ENCODE measurements at regions not wholly inside any gene's neighbourhood (a gene's known extent, or its start where the extent isn't known, plus 50 kb on each side); places are given as distances from the start of the nearest gene placed in this dataset.

DNA sequence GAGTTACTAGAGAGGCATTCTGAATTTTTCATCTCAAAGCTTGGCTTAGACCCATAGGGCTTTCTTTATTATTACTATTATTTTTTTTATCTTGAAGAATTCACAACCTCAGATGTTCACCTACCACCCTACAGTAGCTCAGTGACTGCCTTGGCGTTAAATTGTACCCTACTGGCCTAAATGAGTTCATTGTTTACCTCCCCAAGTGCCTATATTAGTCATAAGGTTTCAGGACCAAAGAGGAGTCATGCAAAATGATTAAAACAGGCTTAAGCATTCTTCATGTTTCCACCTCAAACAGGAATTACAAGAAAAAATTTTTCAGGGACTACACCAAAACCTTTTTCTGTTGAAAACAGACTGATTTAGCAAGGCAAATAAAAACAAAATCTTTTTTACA lies 751.5 kb downstream of the SQOR start:
- Histone ChIP-seq H3K27ac (ENCODE audit: low read depth, low read length) (no peak overlapping the region), H3K27me3 (ENCODE audit: control insufficient read depth in 5 of 5, insufficient read depth in 4 of 5, low read length in 5 of 5) (peaks cover 0 to 2% (median 0%) of the 10 kb centered on the region in 5 donors), H3K9ac (ENCODE audit: low read length in 5 of 5) (no peak overlapping the region), H3K36me3 (ENCODE audit: control insufficient read depth in 5 of 5, insufficient read depth in 5 of 5, low read length in 5 of 5) (no peaks in the 10 kb centered on the region), H3K4me3 (ENCODE audit: low read depth in 1 of 5, low read length in 5 of 5) (no peak overlapping the region), H3K9me3 (ENCODE audit: control insufficient read depth in 5 of 5, low read length in 5 of 5) (peaks cover 0 to 10% (median 7%) of the 10 kb centered on the region in 5 donors), H3K4me1 (ENCODE audit: control insufficient read depth in 5 of 5, insufficient read depth in 5 of 5, low read length in 5 of 5) (no peaks in the 10 kb centered on the region)

DNA sequence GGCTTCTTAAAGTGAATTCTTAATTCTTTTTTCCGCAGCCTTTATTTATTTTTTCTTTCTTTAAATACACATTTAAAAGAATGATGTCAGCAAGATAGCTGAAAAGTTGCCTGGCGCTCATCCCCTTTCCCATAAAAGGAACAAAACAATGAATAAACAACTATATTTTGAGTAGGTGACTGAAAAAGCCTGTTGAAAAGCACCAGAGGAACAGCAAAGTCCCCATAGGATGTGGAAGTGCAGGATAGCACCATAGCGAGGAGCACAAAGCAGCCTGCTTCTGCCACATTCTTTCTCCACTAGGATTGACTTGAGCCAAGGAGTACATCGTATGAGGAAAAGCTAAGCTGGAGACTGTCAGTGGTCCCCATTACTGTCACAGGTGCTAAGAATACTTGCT lies 754.9 kb downstream of the SQOR start:
- H3K27ac ChIP-seq (ENCODE audit: low read depth, low read length) = no peak overlapping the region
- H3K36me3 ChIP-seq (ENCODE audit: control insufficient read depth in 5 of 5, insufficient read depth in 5 of 5, low read length in 5 of 5) = no peaks in the 10 kb centered on the region
- no peak overlapping the region for H3K4me3 ChIP-seq (ENCODE audit: low read depth in 1 of 5, low read length in 5 of 5)
- H3K27me3 ChIP-seq (ENCODE audit: control insufficient read depth in 5 of 5, insufficient read depth in 4 of 5, low read length in 5 of 5) = peaks cover 0 to 2% (median 0%) of the 10 kb centered on the region in 5 donors
- no peak overlapping the region for H3K9ac ChIP-seq (ENCODE audit: low read length in 5 of 5)
- peaks cover 0 to 10% (median 7%) of the 10 kb centered on the region in 5 donors for H3K9me3 ChIP-seq (ENCODE audit: control insufficient read depth in 5 of 5, low read length in 5 of 5)
- H3K4me1 ChIP-seq (ENCODE audit: control insufficient read depth in 5 of 5, insufficient read depth in 5 of 5, low read length in 5 of 5) = no peaks in the 10 kb centered on the region

DNA sequence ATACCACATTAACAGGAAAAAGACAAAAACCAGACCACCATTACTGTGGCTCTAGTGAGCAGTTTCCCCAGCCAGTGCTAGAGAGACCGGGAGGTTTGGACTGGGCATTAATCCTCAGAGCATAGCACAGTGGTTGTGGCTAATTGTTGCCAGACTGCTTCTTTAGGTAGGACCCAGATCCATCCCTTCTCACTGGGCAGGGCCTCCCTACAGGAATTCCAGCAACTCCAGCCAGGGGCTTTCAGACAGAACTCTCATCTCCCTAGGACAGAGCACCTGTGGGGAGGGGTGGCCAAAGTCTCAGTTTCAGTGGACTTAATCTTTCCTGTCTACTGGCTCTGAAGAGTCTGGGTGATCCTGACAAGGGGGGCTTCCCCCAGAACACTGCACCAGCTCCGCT lies 759.6 kb downstream of the SQOR start:
- no peak overlapping the region for H3K9ac ChIP-seq (ENCODE audit: low read length in 5 of 5)
- no peak overlapping the region for H3K27ac ChIP-seq (ENCODE audit: low read depth, low read length)
- H3K9me3 ChIP-seq (ENCODE audit: control insufficient read depth in 5 of 5, low read length in 5 of 5) = peaks cover 0 to 19% (median 12%) of the 10 kb centered on the region in 5 donors
- no peaks in the 10 kb centered on the region for H3K4me1 ChIP-seq (ENCODE audit: control insufficient read depth in 5 of 5, insufficient read depth in 5 of 5, low read length in 5 of 5)
- H3K36me3 ChIP-seq (ENCODE audit: control insufficient read depth in 5 of 5, insufficient read depth in 5 of 5, low read length in 5 of 5) = no peaks in the 10 kb centered on the region
- H3K4me3 ChIP-seq (ENCODE audit: low read depth in 1 of 5, low read length in 5 of 5) = no peak overlapping the region
- peaks cover 0 to 2% (median 0%) of the 10 kb centered on the region in 5 donors for H3K27me3 ChIP-seq (ENCODE audit: control insufficient read depth in 5 of 5, insufficient read depth in 4 of 5, low read length in 5 of 5)

DNA sequence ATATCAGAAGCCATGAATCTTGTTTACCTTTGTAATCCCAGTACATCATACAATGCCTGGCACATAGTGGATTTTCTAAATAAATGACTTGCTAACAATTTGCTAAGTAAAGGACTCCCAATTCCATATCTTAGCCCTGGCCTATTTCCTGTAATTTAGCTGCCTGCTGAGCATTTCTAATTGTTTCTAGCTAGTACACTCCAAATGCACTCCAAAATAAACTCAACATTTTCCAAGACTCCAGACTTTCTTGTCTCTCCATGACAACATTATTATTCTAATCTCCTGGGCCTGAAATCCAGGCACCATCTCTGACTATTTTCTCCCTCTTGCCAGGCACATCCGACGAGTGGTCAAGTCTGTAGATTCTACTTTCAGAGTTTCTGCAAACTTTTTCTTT lies 773.5 kb downstream of the SQOR start:
- Histone ChIP-seq H3K9me3 (ENCODE audit: control insufficient read depth in 5 of 5, low read length in 5 of 5) (no peaks in the 10 kb centered on the region), H3K4me3 (ENCODE audit: low read depth in 1 of 5, low read length in 5 of 5) (no peak overlapping the region), H3K9ac (ENCODE audit: low read length in 5 of 5) (no peak overlapping the region), H3K27ac (ENCODE audit: low read depth, low read length) (no peak overlapping the region), H3K4me1 (ENCODE audit: control insufficient read depth in 5 of 5, insufficient read depth in 5 of 5, low read length in 5 of 5) (no peaks in the 10 kb centered on the region), H3K36me3 (ENCODE audit: control insufficient read depth in 5 of 5, insufficient read depth in 5 of 5, low read length in 5 of 5) (no peaks in the 10 kb centered on the region), H3K27me3 (ENCODE audit: control insufficient read depth in 5 of 5, insufficient read depth in 4 of 5, low read length in 5 of 5) (no peaks in the 10 kb centered on the region)

DNA sequence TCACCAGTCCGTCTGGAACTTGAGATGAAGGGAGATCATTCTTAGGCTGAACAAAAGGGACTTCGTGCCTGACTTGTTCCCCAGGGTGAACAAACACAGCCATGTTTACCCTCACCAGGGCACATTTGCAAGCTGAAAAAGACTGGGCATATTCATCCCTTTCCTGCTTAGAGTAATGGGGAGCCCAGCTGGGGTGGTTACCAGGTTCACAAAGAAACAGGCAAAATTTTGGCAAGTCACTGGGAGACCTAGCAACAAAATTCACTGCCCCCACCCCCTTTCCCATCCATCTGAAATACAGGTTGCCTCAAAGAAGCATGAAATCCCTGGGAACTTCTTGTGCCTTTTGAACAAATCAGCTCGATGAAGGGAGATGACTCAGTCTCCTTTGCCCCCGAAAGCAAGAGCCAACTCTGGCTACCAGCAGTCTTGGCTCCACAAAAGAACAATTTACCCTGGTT lies 775.0 kb downstream of the SQOR start:
- H3K27me3 ChIP-seq (ENCODE audit: control insufficient read depth in 5 of 5, insufficient read depth in 4 of 5, low read length in 5 of 5) = no peaks in the 10 kb centered on the region
- H3K4me3 ChIP-seq (ENCODE audit: low read depth in 1 of 5, low read length in 5 of 5) = no peak overlapping the region
- H3K9me3 ChIP-seq (ENCODE audit: control insufficient read depth in 5 of 5, low read length in 5 of 5) = no peaks in the 10 kb centered on the region
- H3K36me3 ChIP-seq (ENCODE audit: control insufficient read depth in 5 of 5, insufficient read depth in 5 of 5, low read length in 5 of 5) = no peaks in the 10 kb centered on the region
- H3K9ac ChIP-seq (ENCODE audit: low read length in 5 of 5) = no peak overlapping the region
- no peak overlapping the region for H3K27ac ChIP-seq (ENCODE audit: low read depth, low read length)
- H3K4me1 ChIP-seq (ENCODE audit: control insufficient read depth in 5 of 5, insufficient read depth in 5 of 5, low read length in 5 of 5) = no peaks in the 10 kb centered on the region

DNA sequence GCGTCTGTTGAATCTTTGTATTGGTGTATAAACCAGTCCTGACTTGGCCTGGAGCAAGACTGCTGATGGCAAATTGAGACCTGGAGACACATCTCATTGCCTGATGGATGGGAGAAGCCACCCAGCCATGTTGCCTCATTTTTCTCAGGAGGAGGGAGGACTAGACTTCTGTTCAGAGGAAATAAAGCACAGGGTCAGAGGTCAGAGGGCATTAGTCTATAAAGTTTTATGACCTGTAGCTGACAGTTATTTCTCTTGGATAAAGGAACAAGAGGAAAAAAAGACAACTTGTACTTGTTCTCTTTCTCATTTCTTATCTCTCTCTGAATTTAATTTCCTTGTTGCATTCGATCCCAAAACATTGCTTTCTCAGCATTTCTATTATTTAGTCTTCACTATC lies 775.9 kb downstream of the SQOR start:
- no peak overlapping the region for H3K9ac ChIP-seq (ENCODE audit: low read length in 5 of 5)
- H3K9me3 ChIP-seq (ENCODE audit: control insufficient read depth in 5 of 5, low read length in 5 of 5) = no peaks in the 10 kb centered on the region
- H3K27ac ChIP-seq (ENCODE audit: low read depth, low read length) = no peak overlapping the region
- no peaks in the 10 kb centered on the region for H3K36me3 ChIP-seq (ENCODE audit: control insufficient read depth in 5 of 5, insufficient read depth in 5 of 5, low read length in 5 of 5)
- H3K4me1 ChIP-seq (ENCODE audit: control insufficient read depth in 5 of 5, insufficient read depth in 5 of 5, low read length in 5 of 5) = no peaks in the 10 kb centered on the region
- no peak overlapping the region for H3K4me3 ChIP-seq (ENCODE audit: low read depth in 1 of 5, low read length in 5 of 5)
- H3K27me3 ChIP-seq (ENCODE audit: control insufficient read depth in 5 of 5, insufficient read depth in 4 of 5, low read length in 5 of 5) = no peaks in the 10 kb centered on the region

DNA sequence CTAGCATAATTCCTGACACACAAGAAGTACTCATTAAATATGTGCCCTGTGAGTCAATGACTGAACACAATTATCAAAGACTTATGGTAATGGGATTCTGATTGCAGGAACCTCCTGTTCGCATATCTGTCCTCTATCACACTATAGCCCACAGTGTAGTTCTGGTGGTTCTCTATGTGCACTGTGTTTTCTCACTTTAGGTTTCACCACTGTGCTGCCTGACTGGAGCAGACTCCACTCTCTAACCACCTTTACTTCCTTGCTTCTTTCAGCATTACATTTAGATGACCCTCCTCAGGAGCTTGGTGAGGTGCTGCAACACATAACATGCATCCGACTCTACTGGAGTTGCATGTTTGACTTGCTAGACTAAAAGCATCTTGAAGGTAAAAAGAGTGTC lies 777.1 kb downstream of the SQOR start:
- no peaks in the 10 kb centered on the region for H3K9me3 ChIP-seq (ENCODE audit: control insufficient read depth in 5 of 5, low read length in 5 of 5)
- no peaks in the 10 kb centered on the region for H3K36me3 ChIP-seq (ENCODE audit: control insufficient read depth in 5 of 5, insufficient read depth in 5 of 5, low read length in 5 of 5)
- no peak overlapping the region for H3K27ac ChIP-seq (ENCODE audit: low read depth, low read length)
- no peaks in the 10 kb centered on the region for H3K4me1 ChIP-seq (ENCODE audit: control insufficient read depth in 5 of 5, insufficient read depth in 5 of 5, low read length in 5 of 5)
- no peaks in the 10 kb centered on the region for H3K27me3 ChIP-seq (ENCODE audit: control insufficient read depth in 5 of 5, insufficient read depth in 4 of 5, low read length in 5 of 5)
- H3K4me3 ChIP-seq (ENCODE audit: low read depth in 1 of 5, low read length in 5 of 5) = no peak overlapping the region
- H3K9ac ChIP-seq (ENCODE audit: low read length in 5 of 5) = no peak overlapping the region

DNA sequence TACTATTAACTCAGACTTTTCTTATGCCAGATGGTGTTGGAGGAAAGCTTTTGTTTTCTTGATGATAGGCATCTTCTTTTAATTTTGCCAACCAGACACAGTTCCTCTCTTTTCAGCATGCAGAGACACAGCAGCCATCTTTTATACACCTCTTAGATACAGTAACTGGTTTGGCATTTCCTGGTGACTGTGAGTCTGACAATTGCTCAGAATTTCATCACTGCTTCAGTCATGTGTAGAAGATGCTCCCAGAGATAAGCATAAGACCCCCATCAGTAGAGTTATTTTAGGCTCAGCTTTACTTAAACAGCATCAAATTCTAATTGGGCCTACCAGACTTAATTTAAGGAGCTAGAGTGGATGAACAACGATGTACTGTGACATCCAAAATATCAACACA lies 779.0 kb downstream of the SQOR start:
- Histone ChIP-seq H3K9me3 (ENCODE audit: control insufficient read depth in 5 of 5, low read length in 5 of 5) (no peaks in the 10 kb centered on the region), H3K36me3 (ENCODE audit: control insufficient read depth in 5 of 5, insufficient read depth in 5 of 5, low read length in 5 of 5) (no peaks in the 10 kb centered on the region), H3K4me3 (ENCODE audit: low read depth in 1 of 5, low read length in 5 of 5) (no peak overlapping the region), H3K27ac (ENCODE audit: low read depth, low read length) (no peak overlapping the region), H3K4me1 (ENCODE audit: control insufficient read depth in 5 of 5, insufficient read depth in 5 of 5, low read length in 5 of 5) (no peaks in the 10 kb centered on the region), H3K27me3 (ENCODE audit: control insufficient read depth in 5 of 5, insufficient read depth in 4 of 5, low read length in 5 of 5) (no peaks in the 10 kb centered on the region), H3K9ac (ENCODE audit: low read length in 5 of 5) (no peak overlapping the region)

DNA sequence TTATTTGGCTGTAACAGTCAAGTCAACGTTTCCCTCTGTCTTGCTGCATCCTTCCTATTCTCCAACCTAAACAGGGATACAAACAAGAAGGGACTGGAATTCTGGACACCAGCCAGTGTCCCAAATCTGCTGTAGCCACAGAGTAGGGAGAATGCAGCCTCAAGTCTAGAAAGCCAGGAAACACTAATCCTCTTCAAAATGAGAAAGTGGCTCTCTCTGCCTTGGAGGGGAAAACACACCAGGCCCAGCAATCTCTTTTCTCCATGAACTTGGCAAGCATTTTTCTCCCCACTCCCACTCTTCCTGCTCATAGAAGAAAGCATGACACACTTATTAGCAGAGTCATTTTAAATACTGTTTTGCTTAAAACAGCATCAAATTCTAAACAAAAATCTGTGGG lies 781.7 kb downstream of the SQOR start:
- Histone ChIP-seq H3K9me3 (ENCODE audit: control insufficient read depth in 5 of 5, low read length in 5 of 5) (no peaks in the 10 kb centered on the region), H3K4me1 (ENCODE audit: control insufficient read depth in 5 of 5, insufficient read depth in 5 of 5, low read length in 5 of 5) (no peaks in the 10 kb centered on the region), H3K4me3 (ENCODE audit: low read depth in 1 of 5, low read length in 5 of 5) (no peak overlapping the region), H3K27ac (ENCODE audit: low read depth, low read length) (no peak overlapping the region), H3K27me3 (ENCODE audit: control insufficient read depth in 5 of 5, insufficient read depth in 4 of 5, low read length in 5 of 5) (no peaks in the 10 kb centered on the region), H3K9ac (ENCODE audit: low read length in 5 of 5) (no peak overlapping the region), H3K36me3 (ENCODE audit: control insufficient read depth in 5 of 5, insufficient read depth in 5 of 5, low read length in 5 of 5) (no peaks in the 10 kb centered on the region)

DNA sequence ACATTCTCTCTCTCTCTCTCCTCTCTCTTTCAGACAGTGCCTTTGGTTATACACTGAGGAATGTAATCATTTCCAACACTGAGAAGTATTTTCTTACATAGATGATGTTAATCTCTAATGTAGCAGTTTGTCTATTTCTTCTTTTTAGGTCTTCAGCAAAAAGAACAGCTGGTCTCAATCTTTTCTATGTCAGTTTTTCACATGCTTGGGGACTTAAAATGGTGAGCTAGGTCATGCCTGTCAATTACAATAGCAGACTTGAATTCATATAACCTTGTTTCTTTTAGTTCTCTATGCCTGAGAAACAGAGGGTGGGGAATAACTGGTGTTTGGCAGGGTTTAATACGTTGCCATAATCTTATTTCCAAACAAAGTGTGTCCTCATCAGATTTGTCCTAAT lies 786.2 kb downstream of the SQOR start:
- Histone ChIP-seq H3K27me3 (ENCODE audit: control insufficient read depth in 5 of 5, insufficient read depth in 4 of 5, low read length in 5 of 5) (no peaks in the 10 kb centered on the region), H3K4me3 (ENCODE audit: low read depth in 1 of 5, low read length in 5 of 5) (no peak overlapping the region), H3K4me1 (ENCODE audit: control insufficient read depth in 5 of 5, insufficient read depth in 5 of 5, low read length in 5 of 5) (no peaks in the 10 kb centered on the region), H3K9ac (ENCODE audit: low read length in 5 of 5) (no peak overlapping the region), H3K27ac (ENCODE audit: low read depth, low read length) (no peak overlapping the region), H3K36me3 (ENCODE audit: control insufficient read depth in 5 of 5, insufficient read depth in 5 of 5, low read length in 5 of 5) (no peaks in the 10 kb centered on the region), H3K9me3 (ENCODE audit: control insufficient read depth in 5 of 5, low read length in 5 of 5) (peaks cover 0 to 8% (median 7%) of the 10 kb centered on the region in 5 donors)

Data from subcutaneous abdominal adipose tissue (tissue), 5 donors.